Prostate gland (tissue), 2 donors: ENCODE measurements at regions not wholly inside any gene's neighbourhood (a gene's known extent, or its start where the extent isn't known, plus 50 kb on each side); places are given as distances from the start of the nearest gene placed in this dataset.

Experiments
- DNase-seq: peaks from one replicate; pipeline ENCODE4 v3.0.0-alpha.2; 2019; ENCODE audit warnings: low spot score
- H3K27ac ChIP-seq, 2 donors: fragments of 200-600 bp; sonication (generic); 2 replicates each; pipeline ENCODE4 v1.5.1; 2017 to 2019
- H3K27me3 ChIP-seq: fragments of 200-600 bp; sonication (generic); replicated peaks from 2 replicates; pipeline ENCODE4 v1.5.1; 2019; ENCODE audit not compliant: insufficient read depth
- H3K36me3 ChIP-seq, 2 donors: fragments of 200-600 bp; sonication (generic); 1 replicate in 1 of 2; 2 replicates in 1 of 2; pipeline versions ENCODE4 v1.5.1 to v1.8.1; 2017 to 2019
- H3K4me1 ChIP-seq: fragments of 200-600 bp; sonication (generic); replicated peaks from 2 replicates; pipeline ENCODE4 v1.5.1; 2019
- H3K4me3 ChIP-seq, 2 donors: fragments of 200-600 bp; sonication (generic); 2 replicates each; pipeline ENCODE4 v1.5.1; 2017 to 2019
- H3K9me3 ChIP-seq: fragments of 200-600 bp; sonication (generic); 2 replicates; pipeline ENCODE4 v1.5.1; 2017
- CTCF ChIP-seq, 4 experiments: fragments of 200-600 bp in 2 of 4; fragments of 450-650 bp in 2 of 4; sonication (generic) in 2 of 4; IDR thresholded peaks; 1 replicate in 3 of 4; 2 replicates in 1 of 4; pipeline ENCODE4 v1.5.1; 2016 to 2019; ENCODE audit warnings: antibody characterized with exemption in 4 of 4, mild to moderate bottlenecking in 2 of 4, moderate library complexity in 2 of 4
- POLR2A ChIP-seq: fragments of 450-650 bp; IDR thresholded peaks from one replicate; pipeline ENCODE4 v1.6.1; 2016; ENCODE audit warnings: antibody characterized with exemption, mild to moderate bottlenecking
- POLR2AphosphoS5 ChIP-seq: sonication (generic); formaldehyde crosslinking; IDR thresholded peaks from one replicate; pipeline ENCODE4 v1.6.1; 2017; ENCODE audit warnings: antibody characterized with exemption
- WGBS: methylation state at CpG from one replicate; pipeline ENCODE4 v1.1.5; 2018; 5-methylcytosine and 5-hydroxymethylcytosine counted together
- intact Hi-C: fragments of 100-400 bp; cut with DNase I; formaldehyde crosslinking; loops from one replicate; pipeline ENCODE4 v1.14.2; 2022

DNA sequence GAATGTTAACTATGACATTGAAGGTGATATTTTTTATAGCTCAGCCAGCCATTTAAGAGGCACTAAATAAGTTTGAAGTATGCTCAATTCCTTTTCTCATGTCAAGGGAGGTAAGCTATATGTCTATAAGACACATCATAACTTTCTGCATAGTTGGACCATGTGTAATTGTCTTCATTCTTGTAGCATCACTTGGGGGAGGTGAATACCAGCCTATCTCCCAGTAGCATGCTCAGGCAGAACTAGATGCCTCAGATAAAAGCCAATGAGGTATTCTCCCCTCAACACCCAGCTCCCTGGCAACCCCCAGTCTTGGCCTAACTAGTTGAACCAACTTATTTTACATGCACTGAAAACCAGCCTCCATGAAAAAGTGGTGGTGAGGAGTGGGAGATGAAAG lies 158.3 kb upstream of the JAG1 start:
- H3K4me3 ChIP-seq, result no peak overlapping the region
- no peak for DNase-seq
- no peaks in the 10 kb centered on the region for H3K9me3 ChIP-seq
- intact Hi-C loops, result no loop called here
- H3K27ac ChIP-seq, result no peak overlapping the region
- H3K27me3 ChIP-seq, result no peaks in the 10 kb centered on the region
- TF ChIP-seq CTCF (IDR thresholded peaks at IDR 0.05) (no peak), POLR2A (no peak)
- no peaks in the 10 kb centered on the region for H3K4me1 ChIP-seq
- H3K36me3 ChIP-seq, result no peaks in the 10 kb centered on the region

- no peaks in the 10 kb centered on the region for H3K4me1 ChIP-seq
- intact Hi-C loops, result no loop called here
- H3K4me3 ChIP-seq, result no peak overlapping the region
- DNase-seq, result no peak
- no peaks in the 10 kb centered on the region for H3K36me3 ChIP-seq
- TF ChIP-seq POLR2AphosphoS5 (no peak), CTCF (IDR thresholded peaks at IDR 0.05) (no peak), POLR2A (no peak)
- H3K27me3 ChIP-seq, result no peaks in the 10 kb centered on the region
- H3K27ac ChIP-seq, result no peak overlapping the region
- H3K9me3 ChIP-seq, result no peaks in the 10 kb centered on the region
Measured at GRCh38 chr20:10837901-10838300, 164.1 kb upstream of the JAG1 start.

DNA sequence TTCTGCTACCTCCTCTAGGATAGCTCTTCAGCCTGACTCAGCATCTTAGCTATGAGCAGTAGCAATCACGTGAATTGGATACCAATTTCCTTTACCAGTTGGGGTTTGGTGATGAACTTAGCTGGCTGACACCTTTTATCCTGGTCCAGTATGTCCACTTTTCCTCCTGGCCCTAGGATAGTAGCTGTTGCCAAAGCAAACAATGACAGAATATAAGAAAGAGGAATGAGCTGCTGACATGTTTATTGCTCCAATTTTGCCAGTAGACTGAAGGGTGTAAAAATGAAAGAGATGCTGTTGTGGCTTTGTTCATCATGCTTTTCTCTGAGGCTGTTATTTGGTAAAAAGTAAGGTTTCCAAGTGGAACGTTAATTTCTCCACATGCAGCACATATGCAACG lies 168.3 kb upstream of the JAG1 start:
- intact Hi-C loops, result no loop called here
- 34% methylated on average over 3 of the region's 3 CpGs for WGBS
- no peaks in the 10 kb centered on the region for H3K36me3 ChIP-seq
- H3K4me1 ChIP-seq, result no peaks in the 10 kb centered on the region
- H3K27me3 ChIP-seq, result no peaks in the 10 kb centered on the region
- TF ChIP-seq POLR2AphosphoS5 (peak; percentile 33), POLR2A (no peak)
- H3K27ac ChIP-seq, result no peak overlapping the region
- DNase-seq, result no peak
- H3K4me3 ChIP-seq, result no peak overlapping the region
- no peaks in the 10 kb centered on the region for H3K9me3 ChIP-seq

- intact Hi-C loops, result no loop called here
- H3K4me3 ChIP-seq, result no peak overlapping the region
- no peaks in the 10 kb centered on the region for H3K4me1 ChIP-seq
- no peak overlapping the region for H3K27ac ChIP-seq
- no peaks in the 10 kb centered on the region for H3K9me3 ChIP-seq
- DNase-seq, result no peak
- no peaks in the 10 kb centered on the region for H3K27me3 ChIP-seq
- TF ChIP-seq CTCF (IDR thresholded peaks at IDR 0.05) (no peak), POLR2A (no peak), POLR2AphosphoS5 (no peak)
- H3K36me3 ChIP-seq, result no peaks in the 10 kb centered on the region
- 65% methylated on average over 5 of the region's 5 CpGs for WGBS
Measured at GRCh38 chr20:10843146-10843711, 169.4 kb upstream of the JAG1 start.

DNA sequence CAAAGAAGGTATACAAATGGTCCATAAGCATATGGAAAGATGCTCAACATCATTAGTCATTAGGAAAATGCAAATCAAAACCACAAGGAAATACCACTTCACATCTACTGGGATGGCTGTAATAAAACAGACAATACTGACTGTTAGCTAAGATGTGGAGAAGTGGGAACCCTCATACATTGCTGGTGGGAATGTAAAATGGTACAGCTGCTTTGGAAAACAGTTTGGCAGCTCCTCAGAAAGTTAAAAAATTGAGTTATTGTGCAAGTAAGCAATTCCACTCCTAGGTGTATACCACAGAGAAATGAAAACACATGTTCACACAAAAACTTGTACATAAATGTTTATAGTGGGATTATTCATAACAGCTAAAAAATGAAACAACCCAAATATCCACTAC lies 173.0 kb upstream of the JAG1 start:
- no peak overlapping the region for H3K4me3 ChIP-seq
- H3K4me1 ChIP-seq, result no peaks in the 10 kb centered on the region
- no peaks in the 10 kb centered on the region for H3K9me3 ChIP-seq
- H3K27ac ChIP-seq, result no peak overlapping the region
- H3K27me3 ChIP-seq, result no peaks in the 10 kb centered on the region
- H3K36me3 ChIP-seq, result no peaks in the 10 kb centered on the region
- intact Hi-C loops, result no loop called here
- DNase-seq, result no peak
- no peak for TF ChIP-seq POLR2A
- no peak for TF ChIP-seq CTCF (IDR thresholded peaks at IDR 0.05)
- TF ChIP-seq POLR2AphosphoS5, result no peak
